NCI-H1105 (cell line): ENCODE measurements at regions not wholly inside any gene's neighbourhood (a gene's known extent, or its start where the extent isn't known, plus 50 kb on each side); places are given as distances from the start of the nearest gene placed in this dataset.
"Not testable (repeated sequence)": the region's sequence is repeated elsewhere in the genome, so short reads cannot be mapped to it uniquely, and the experiment has no call there.

Experiments used
- DNase-seq: peaks from one replicate; lab custom pipeline; 2025; lab: John Stamatoyannopoulos, UW

DNA sequence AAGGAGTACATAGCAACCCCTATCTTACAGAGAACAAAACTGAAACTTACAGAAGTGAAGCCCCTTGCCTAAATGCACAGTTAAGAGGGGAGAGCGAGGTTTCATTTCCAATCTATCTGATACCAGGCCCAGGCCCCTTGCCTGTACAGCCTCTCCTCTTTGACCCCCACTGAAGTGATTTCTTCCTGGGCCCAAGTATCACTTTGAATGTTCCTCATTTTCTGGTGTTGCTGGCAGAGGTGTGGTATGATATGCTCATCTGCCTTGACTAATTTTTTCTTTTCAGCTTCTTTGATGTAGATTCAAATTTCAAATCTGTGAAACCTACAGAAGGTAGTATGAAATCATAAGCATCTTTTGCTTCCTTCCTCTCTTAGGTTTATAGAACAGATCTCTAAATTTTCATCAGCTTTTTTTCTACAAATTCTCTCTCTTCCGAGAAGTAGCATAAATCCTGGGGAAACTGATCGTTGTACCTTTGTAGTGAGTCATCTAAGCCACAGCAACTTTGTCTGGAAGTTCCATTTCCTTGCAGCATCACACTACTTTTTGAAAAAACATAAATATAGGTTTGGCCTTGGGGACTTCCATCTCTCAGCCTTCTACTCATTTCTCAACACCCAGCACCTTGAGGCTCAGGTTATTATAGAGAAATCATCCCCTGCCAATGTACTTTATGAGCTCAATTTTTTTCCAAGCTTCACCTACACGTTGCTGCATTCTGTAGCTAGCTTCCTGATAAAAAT, 402.4 kb upstream of the PTGER4 start:
- no peak for DNase-seq

DNA sequence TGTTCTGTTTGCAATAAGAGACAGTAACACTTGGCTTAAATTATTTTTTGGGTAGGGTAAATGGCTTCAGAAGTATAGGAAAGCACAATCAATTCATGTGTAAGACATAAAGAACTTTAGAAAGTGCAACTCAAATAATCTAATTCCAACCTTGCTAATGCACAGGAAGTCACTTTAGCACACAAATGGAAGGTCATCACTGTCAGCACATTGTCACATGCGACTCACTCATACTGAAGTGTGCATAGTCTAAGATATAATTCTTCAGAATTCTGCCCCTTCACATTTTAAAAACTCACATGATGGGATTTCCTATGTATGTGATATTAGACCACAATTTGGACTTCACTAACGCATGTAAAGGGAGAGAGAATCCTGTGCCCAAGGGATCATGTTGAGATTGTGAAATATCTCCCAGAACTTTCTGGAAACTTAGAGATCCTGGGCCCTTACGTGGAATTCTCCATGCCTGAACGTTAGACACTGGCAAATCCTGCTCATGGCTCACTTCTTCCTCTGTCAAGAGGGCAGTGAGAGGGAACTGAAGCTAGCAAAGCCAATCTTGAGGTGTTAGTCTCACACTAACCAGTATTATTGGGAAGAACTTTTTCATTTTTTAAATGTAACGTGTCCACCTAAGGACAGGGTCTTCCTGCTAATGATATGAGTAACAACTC, 403.2 kb upstream of the PTGER4 start:
- no peak for DNase-seq

GRCh38 chr5:40274568-40274967, 405.1 kb upstream of the PTGER4 start:
- DNase-seq: no peak

DNA sequence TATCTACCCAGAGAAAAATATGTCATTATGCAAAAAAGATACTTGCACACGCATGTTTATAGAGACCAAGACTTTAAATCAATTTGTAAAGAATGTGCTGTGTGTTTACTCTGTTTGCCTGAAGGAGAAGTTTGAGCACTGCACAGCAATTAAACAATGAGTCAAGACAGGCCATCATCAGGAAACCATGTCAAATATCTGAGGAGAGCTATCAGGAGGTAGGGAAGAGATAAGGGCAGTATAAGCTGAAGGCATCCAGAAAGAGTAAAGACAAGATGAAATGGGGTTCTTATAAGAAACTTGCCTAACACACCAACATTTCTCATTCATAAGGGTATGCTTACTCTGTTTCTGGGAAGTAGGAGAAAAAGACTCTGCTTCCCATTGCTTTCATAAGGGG, 405.8 kb upstream of the PTGER4 start:
- DNase-seq: no peak

- no peak for DNase-seq
Observed at GRCh38 chr5:40271476-40271875, 408.2 kb upstream of the PTGER4 start.

DNA sequence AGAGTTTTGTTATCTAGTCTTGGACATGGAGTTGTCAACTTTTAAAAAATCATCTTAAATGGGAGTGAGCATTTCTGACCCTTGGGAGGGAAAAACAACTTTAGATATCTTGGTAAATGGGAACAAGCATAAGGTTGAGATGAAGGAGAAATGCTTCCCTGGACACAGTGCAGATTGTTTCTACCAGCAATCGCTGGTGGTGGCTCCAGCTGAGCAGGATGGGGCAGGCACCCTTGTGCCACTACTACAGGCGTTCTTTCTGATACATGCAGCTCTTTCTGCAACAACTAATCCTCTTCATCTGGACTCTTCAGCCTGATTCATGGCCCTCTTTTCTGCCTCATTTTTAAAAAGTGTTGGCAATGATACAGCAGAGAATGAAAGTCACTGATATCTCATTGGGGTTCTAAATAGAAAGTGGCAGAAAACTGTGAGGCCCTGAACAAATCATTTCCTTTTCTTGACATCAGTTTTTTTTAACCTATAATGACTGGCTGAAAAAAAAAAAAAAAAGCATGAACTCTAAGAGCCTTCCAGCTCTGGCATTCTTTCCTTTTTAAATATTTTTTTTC, 409.4 kb upstream of the PTGER4 start:
- no peak for DNase-seq

GRCh38 chr5:40268088-40268487, 411.6 kb upstream of the PTGER4 start:
- DNase-seq: no peak

- no peak for DNase-seq
Observed at GRCh38 chr5:40266952-40267351, 412.8 kb upstream of the PTGER4 start.

DNA sequence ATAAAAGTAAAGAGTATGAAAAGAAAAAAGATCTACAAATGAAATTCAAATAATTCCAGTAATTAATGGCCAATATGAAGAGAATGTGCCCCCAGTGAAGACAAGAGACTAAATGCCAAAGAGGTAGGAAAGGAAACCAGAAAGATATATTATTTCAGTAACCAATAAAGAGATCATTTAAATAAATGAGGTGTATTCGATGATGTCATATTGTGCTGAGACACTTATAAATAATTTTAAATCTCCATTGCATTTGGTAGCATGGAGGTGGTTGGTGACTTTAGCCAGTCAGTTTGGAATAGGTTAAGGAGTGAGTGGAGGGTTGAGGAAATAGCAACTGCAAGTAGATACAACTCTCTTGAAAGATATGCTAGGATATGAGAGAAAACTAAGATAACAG, 417.7 kb upstream of the PTGER4 start:
- DNase-seq: no peak

GRCh38 chr5:40260361-40260760, 419.4 kb upstream of the PTGER4 start:
- no peak for DNase-seq

- DNase-seq: no peak
Observed at GRCh38 chr5:40258222-40258621, 421.5 kb upstream of the PTGER4 start.

DNA sequence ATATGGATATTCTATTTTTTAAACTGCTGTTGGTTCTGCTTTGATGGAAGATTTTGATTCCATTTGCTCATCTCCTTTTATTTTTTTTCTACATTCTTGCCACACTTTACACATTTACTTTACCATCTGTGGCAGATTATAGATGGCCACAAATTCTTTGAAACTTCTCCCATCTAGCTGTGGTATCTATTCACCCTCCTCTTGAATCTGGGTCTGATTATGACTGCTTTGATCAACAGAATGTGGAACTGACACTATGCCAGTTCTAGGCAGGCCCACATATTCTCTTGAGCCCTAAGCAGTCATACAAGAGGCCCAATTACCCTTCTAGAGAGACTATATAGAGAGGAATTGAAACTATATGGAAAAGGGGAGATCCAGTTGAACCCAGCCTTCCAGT, 439.0 kb upstream of the PTGER4 start:
- DNase-seq: no peak

GRCh38 chr5:40240111-40240510, 439.6 kb upstream of the PTGER4 start:
- DNase-seq: no peak

GRCh38 chr5:40238066-40238745, 441.5 kb upstream of the PTGER4 start:
- no peak for DNase-seq

DNA sequence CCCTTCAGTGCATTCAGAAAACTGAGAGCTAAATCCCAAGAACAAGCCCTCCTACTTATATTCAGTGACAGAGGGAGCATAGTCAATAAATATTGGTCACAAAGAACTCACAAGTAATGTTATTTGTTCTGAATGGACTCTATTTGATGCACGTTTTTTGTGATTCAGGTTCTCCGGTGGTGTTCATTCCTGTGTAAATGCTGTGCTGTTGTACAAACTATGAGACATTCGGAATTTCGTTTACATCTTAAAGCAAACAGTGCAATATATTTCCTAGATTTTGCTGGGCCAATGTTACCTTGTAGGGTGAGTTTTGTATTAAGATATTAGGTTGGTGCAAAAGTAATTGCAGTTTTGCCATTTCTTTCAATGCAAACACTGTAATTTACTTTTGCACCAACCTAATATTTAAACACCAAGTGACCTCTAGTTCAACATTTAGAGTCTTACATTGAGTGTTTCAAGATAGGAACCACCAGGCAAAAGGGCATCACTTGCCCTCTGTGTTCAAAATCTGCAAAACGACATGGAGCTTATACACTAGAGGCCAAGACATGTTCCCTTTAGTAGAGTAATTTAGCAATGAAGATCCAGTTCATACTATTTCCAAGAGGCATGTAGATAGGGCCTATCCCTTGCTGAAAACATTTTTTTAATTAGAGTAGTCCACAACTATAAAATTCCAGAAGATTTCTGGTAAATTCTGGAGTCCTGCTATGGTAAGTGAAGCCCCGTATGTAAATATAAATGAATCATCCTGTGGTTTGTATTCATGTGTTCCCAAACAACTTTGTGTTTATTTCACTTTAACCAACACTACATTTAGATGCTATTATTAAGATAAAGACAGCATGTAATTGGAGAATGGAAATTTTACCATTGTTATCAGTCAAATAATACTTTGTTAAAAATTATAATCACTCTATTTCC, 444.0 kb upstream of the PTGER4 start:
- DNase-seq: no peak

DNA sequence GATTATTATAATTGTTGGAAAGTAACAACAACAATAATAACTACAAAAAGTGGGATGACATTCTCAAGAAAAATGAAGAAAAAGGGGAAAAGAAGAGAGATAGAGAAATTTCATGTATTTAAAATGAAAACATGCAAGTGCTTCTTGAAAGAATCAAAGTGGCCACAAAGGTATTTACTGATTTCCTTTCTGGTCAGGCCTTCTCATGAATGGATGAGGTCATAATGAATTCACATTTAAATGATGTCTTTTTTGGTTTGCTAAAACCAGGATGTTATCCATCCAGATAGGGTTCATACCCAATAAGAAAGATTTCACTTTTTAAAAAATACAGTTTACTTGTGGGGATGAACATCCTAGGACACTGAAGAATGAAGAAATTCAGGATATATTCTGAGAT, 446.4 kb upstream of the PTGER4 start:
- DNase-seq: no peak

GRCh38 chr5:40227931-40228330, 451.8 kb upstream of the PTGER4 start:
- no peak for DNase-seq

DNA sequence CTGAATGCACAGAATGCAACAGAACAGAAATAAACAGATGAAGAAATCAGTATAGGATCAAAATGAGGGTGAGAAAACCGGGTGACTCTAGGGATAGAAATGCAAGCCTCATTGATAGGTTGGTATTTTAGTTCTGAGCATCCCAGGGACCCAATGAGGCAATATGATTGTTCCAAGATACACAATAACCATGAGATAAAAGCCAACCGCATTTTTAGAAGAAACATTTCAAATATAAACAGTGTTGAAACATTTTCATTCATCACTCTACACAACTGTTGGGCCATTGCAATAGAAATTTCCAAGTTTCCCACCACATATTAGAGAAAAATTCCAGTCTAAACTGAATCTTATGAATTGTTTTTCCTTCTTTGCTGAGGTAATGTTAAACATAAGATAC, 452.3 kb upstream of the PTGER4 start:
- DNase-seq: no peak

DNA sequence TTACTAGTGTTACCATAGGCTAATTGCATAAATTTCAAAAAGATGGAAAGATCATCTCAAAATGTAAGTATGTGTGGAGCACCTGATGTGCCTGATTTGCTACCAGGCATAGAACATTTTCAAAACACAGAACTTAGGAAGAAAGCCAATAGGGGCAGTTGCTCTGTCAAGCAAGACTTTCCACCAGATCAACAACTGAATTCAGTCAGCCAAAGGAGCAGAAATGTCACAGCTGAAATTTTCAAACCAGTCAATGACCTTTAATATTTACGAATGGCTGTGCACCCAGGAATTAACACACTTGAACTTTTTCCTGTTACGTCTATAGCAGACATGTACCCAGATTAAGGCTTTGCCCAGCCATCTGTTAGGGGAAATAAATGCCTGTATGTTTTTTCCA, 452.8 kb upstream of the PTGER4 start:
- no peak for DNase-seq

GRCh38 chr5:40225147-40225546, 454.6 kb upstream of the PTGER4 start:
- not testable (repeated sequence) for DNase-seq

GRCh38 chr5:40224421-40224820, 455.3 kb upstream of the PTGER4 start:
- no peak for DNase-seq

DNA sequence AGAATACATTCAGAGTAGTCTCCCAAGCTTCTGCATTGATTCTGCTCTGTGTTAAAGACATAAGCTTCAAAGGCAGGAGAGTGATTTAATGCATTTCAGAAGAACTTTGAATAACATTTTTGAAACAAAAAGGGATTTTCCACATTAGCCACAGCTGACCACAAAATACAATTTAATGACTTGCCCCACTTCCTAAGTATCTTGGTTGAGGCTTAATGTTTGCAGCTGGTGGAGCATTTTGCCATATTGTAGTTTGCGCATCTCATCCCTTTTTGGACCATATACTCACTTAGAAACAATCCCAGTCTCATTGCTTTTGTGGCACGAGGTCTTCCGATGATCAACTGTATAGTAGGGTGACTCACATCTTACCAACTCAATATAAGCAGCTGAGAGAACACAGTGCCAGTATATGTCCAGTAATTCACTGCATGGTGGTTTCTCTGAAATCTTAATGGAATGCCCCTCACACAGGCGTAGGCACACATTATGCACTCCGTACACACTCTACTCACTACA, 455.8 kb upstream of the PTGER4 start:
- DNase-seq: no peak
